ENCODE measurements at regions not wholly inside any gene's neighbourhood (a gene's known extent, or its start where the extent isn't known, plus 50 kb on each side); places are given as distances from the start of the nearest gene placed in this dataset.

DNA sequence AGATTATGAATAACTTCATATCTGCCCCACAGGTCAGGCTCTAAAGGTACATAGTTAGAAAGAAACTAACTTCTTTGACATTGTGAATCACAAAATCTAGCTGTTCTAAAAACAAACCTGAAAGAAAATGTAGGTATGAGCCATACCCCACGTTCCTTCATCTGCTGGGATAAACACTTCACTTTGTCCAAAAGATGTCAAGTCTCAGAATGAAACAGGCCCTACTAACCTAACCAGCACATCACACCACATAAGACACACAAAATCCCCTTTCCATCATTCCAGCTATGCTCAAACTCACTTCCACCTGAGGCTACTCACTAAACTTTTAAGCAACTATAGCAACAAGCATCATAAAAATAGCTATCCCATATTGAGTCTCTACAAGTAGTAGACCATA is 65.2 kb upstream of the GJA5 start:
- Histone ChIP-seq H3K27me3 (ENCODE audit: insufficient read depth, low read length, poor library complexity, severe bottlenecking) (no peaks in the 10 kb centered on the region), H3K4me3 (ENCODE audit: low read length, poor library complexity, severe bottlenecking) (no peak overlapping the region), H3K4me2 (ENCODE audit: low read depth, low read length, poor library complexity, severe bottlenecking) (no peak overlapping the region), H2AFZ (ENCODE audit: low read length) (no peak overlapping the region), H3K36me3 (ENCODE audit: insufficient read depth, low read length) (no peaks in the 10 kb centered on the region), H3K4me1 (ENCODE audit: insufficient read depth, low read length, poor library complexity, severe bottlenecking) (no peaks in the 10 kb centered on the region), H3K79me2 (ENCODE audit: insufficient read depth, low read length) (no peaks in the 10 kb centered on the region), H3F3A (ENCODE audit: low read depth) (no peaks in the 10 kb centered on the region), H3K9ac (ENCODE audit: low read depth, low read length, poor library complexity, severe bottlenecking) (no peak overlapping the region), H3K9me2 (replicated peaks; ENCODE audit: low read depth, low read length) (no peaks in the 10 kb centered on the region), H4K20me1 (ENCODE audit: insufficient read depth, low read length, poor library complexity, severe bottlenecking) (no peaks in the 10 kb centered on the region), H3K9me3 (ENCODE audit: insufficient read depth, low read depth, low read length) (no peaks in the 10 kb centered on the region)
- TF ChIP-seq EZH2phosphoT487 (IDR thresholded peaks at IDR 0.05; ENCODE audit: borderline replicate concordance), result no peak
- TF ChIP-seq, protein P1, sequence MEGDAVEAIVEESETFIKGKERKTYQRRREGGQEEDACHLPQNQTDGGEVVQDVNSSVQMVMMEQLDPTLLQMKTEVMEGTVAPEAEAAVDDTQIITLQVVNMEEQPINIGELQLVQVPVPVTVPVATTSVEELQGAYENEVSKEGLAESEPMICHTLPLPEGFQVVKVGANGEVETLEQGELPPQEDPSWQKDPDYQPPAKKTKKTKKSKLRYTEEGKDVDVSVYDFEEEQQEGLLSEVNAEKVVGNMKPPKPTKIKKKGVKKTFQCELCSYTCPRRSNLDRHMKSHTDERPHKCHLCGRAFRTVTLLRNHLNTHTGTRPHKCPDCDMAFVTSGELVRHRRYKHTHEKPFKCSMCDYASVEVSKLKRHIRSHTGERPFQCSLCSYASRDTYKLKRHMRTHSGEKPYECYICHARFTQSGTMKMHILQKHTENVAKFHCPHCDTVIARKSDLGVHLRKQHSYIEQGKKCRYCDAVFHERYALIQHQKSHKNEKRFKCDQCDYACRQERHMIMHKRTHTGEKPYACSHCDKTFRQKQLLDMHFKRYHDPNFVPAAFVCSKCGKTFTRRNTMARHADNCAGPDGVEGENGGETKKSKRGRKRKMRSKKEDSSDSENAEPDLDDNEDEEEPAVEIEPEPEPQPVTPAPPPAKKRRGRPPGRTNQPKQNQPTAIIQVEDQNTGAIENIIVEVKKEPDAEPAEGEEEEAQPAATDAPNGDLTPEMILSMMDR (conservative IDR thresholded peaks at IDR 0.05; ENCODE audit: low read length), result no peak

DNA sequence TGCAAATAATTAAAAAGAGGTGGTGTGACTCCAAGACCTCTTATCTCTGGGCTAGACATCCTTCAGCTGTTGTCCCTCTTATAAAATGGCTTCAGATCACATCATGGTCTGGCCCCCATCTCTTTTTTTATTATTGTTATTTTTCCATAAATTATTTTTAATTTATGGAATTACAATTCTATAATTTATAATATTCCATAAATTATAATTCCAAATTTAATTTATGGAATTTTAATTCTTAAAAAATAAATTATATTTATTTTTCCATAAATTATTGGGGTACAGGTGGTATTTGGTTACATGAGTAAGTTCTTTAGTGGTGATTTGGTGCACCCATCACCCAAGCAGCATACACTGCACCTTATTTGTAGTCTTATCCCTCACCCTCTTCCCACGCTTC is 65.9 kb upstream of the GJA5 start:
- Histone ChIP-seq H3K36me3 (ENCODE audit: insufficient read depth, low read length) (no peaks in the 10 kb centered on the region), H3K79me2 (ENCODE audit: insufficient read depth, low read length) (no peaks in the 10 kb centered on the region), H3K9me2 (replicated peaks; ENCODE audit: low read depth, low read length) (no peaks in the 10 kb centered on the region), H3K27me3 (ENCODE audit: insufficient read depth, low read length, poor library complexity, severe bottlenecking) (no peaks in the 10 kb centered on the region), H3K9me3 (ENCODE audit: insufficient read depth, low read depth, low read length) (no peaks in the 10 kb centered on the region), H3K4me3 (ENCODE audit: low read length, poor library complexity, severe bottlenecking) (no peak overlapping the region), H3K4me2 (ENCODE audit: low read depth, low read length, poor library complexity, severe bottlenecking) (no peak overlapping the region), H2AFZ (ENCODE audit: low read length) (no peak overlapping the region), H3F3A (ENCODE audit: low read depth) (no peaks in the 10 kb centered on the region), H3K4me1 (ENCODE audit: insufficient read depth, low read length, poor library complexity, severe bottlenecking) (no peaks in the 10 kb centered on the region), H4K20me1 (ENCODE audit: insufficient read depth, low read length, poor library complexity, severe bottlenecking) (no peaks in the 10 kb centered on the region), H3K9ac (ENCODE audit: low read depth, low read length, poor library complexity, severe bottlenecking) (no peak overlapping the region)
- TF ChIP-seq, protein P1 (conservative IDR thresholded peaks at IDR 0.05; ENCODE audit: low read length), result no peak
- TF ChIP-seq EZH2phosphoT487 (IDR thresholded peaks at IDR 0.05; ENCODE audit: borderline replicate concordance), result no peak

DNA sequence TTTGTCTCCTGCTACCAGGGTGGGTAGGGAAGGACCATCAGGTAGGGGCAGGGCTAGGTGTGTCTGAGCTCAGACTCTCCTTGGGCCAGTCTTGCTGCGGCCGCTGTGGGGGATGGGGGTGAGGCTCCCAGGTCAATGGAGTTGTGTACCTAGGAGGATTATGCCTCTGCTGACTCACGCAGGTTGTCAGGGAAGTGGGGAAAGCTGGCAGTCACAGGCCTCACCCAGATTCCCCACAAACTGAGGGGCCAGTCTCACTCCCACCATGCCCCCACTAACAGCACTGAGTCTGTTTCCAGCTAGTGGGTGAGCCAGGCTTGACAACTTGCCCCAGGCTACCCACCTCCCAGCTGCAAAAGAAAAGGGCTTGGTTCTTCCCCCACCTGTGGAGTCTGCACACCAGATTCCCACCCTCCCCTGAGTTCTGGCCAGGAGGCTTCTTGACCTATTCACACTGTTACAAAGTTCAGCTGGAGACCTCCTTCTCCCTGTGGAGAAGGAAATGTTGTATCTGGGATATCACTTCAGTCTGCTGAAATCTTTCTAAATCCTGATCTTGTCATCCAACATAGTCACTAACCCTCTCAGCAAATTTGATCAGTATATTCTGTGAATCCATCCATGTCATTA is 69.2 kb upstream of the GJA8 start:
- no peaks in the 10 kb centered on the region for H3F3A ChIP-seq (ENCODE audit: low read depth)
- H3K9ac ChIP-seq (ENCODE audit: low read depth, low read length, poor library complexity, severe bottlenecking), result peak overlapping the region; percentile 8
- H3K4me1 ChIP-seq (ENCODE audit: insufficient read depth, low read length, poor library complexity, severe bottlenecking), result peaks cover 17% of the 10 kb centered on the region
- H3K9me3 ChIP-seq (ENCODE audit: insufficient read depth, low read depth, low read length), result no peaks in the 10 kb centered on the region
- TF ChIP-seq EZH2phosphoT487 (IDR thresholded peaks at IDR 0.05; ENCODE audit: borderline replicate concordance), result no peak
- H2AFZ ChIP-seq (ENCODE audit: low read length), result 0 out of 2 replicates have a peak overlapping the region, but pooled peaks have one; percentile 29
- H3K9me2 ChIP-seq (replicated peaks; ENCODE audit: low read depth, low read length), result no peaks in the 10 kb centered on the region
- H3K4me2 ChIP-seq (ENCODE audit: low read depth, low read length, poor library complexity, severe bottlenecking), result peak overlapping the region; percentile 29
- H3K27me3 ChIP-seq (ENCODE audit: insufficient read depth, low read length, poor library complexity, severe bottlenecking), result no peaks in the 10 kb centered on the region
- no peaks in the 10 kb centered on the region for H4K20me1 ChIP-seq (ENCODE audit: insufficient read depth, low read length, poor library complexity, severe bottlenecking)
- no peaks in the 10 kb centered on the region for H3K36me3 ChIP-seq (ENCODE audit: insufficient read depth, low read length)
- H3K79me2 ChIP-seq (ENCODE audit: insufficient read depth, low read length), result no peaks in the 10 kb centered on the region
- H3K4me3 ChIP-seq (ENCODE audit: low read length, poor library complexity, severe bottlenecking), result no peak overlapping the region

DNA sequence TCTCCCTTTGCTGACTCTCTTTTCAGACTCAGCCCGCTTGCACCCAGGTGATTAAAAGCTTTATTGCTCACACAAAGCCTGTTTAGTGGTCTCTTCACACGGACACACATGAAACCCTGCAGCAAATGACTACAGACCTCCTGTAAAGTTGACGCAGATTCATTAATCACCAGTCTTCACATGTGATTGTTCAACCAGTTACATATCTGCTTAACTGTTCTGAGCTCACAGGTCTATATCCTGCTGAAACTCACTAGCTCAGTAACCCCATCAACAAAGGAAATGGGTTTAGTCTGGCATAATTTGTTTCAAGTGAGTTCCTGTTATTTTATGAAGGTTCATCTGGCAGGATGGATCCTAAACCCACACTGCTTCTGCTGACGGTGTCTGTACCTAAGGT is 68.4 kb upstream of the GJA8 start:
- no peaks in the 10 kb centered on the region for H3K9me2 ChIP-seq (replicated peaks; ENCODE audit: low read depth, low read length)
- TF ChIP-seq, protein P1 (conservative IDR thresholded peaks at IDR 0.05; ENCODE audit: low read length), result no peak
- TF ChIP-seq EZH2phosphoT487 (IDR thresholded peaks at IDR 0.05; ENCODE audit: borderline replicate concordance), result no peak
- no peaks in the 10 kb centered on the region for H3F3A ChIP-seq (ENCODE audit: low read depth)
- H3K9me3 ChIP-seq (ENCODE audit: insufficient read depth, low read depth, low read length), result no peaks in the 10 kb centered on the region
- H3K4me1 ChIP-seq (ENCODE audit: insufficient read depth, low read length, poor library complexity, severe bottlenecking), result peaks cover 17% of the 10 kb centered on the region
- peak overlapping the region; percentile 3 for H3K4me2 ChIP-seq (ENCODE audit: low read depth, low read length, poor library complexity, severe bottlenecking)
- H3K79me2 ChIP-seq (ENCODE audit: insufficient read depth, low read length), result no peaks in the 10 kb centered on the region
- no peak overlapping the region for H3K4me3 ChIP-seq (ENCODE audit: low read length, poor library complexity, severe bottlenecking)
- no peaks in the 10 kb centered on the region for H4K20me1 ChIP-seq (ENCODE audit: insufficient read depth, low read length, poor library complexity, severe bottlenecking)
- peak overlapping the region; percentile 41 for H2AFZ ChIP-seq (ENCODE audit: low read length)
- peak overlapping the region; percentile 8 for H3K9ac ChIP-seq (ENCODE audit: low read depth, low read length, poor library complexity, severe bottlenecking)
- no peaks in the 10 kb centered on the region for H3K27me3 ChIP-seq (ENCODE audit: insufficient read depth, low read length, poor library complexity, severe bottlenecking)
- H3K36me3 ChIP-seq (ENCODE audit: insufficient read depth, low read length), result no peaks in the 10 kb centered on the region

All from Loucy (cell line).